Heart right ventricle (tissue), 16 donors: ENCODE measurements at regions not wholly inside any gene's neighbourhood (a gene's known extent, or its start where the extent isn't known, plus 50 kb on each side); places are given as distances from the start of the nearest gene placed in this dataset.

Experiments
- ATAC-seq, 8 donors: fragments of 200-7000 bp; cut with Tn5 transposase; one replicate each; pipeline ENCODE4 v1.9.1; 2020; ENCODE audit warnings: mild to moderate bottlenecking in 8 of 8, moderate library complexity in 8 of 8, moderate number of reproducible peaks in 1 of 8
- DNase-seq, 2 donors: peaks; one replicate each; pipeline ENCODE4 v3.0.0-alpha.2; 2020
- H3K27ac ChIP-seq, 10 donors: fragments of 200-600 bp; sonication (generic) in 2 of 10; one replicate each; pipeline versions ENCODE4 v1.5.0 to v1.8.0; 2020 to 2022; ENCODE audit warnings: mild to moderate bottlenecking in 3 of 10
- H3K27me3 ChIP-seq, 7 donors: fragments of 200-600 bp; one replicate each; pipeline ENCODE4 v1.8.0; 2021 to 2022; ENCODE audit warnings: mild to moderate bottlenecking in 2 of 7
- H3K36me3 ChIP-seq, 9 donors: fragments of 200-600 bp; sonication (generic) in 1 of 9; one replicate each; pipeline versions ENCODE4 v1.5.0 to v1.8.0; 2020 to 2022; ENCODE audit warnings: mild to moderate bottlenecking in 2 of 9
- H3K4me1 ChIP-seq, 9 donors: fragments of 200-600 bp; sonication (generic) in 1 of 9; one replicate each; pipeline versions ENCODE4 v1.5.0 to v1.8.0; 2020 to 2022; ENCODE audit warnings: mild to moderate bottlenecking in 4 of 9
- H3K4me3 ChIP-seq, 10 donors: fragments of 200-600 bp; sonication (generic) in 2 of 10; one replicate each; pipeline versions ENCODE4 v1.5.0 to v1.8.0; 2020 to 2022; ENCODE audit warnings: mild to moderate bottlenecking in 7 of 10, moderate library complexity in 2 of 10
- H3K9me3 ChIP-seq, 11 donors: fragments of 200-600 bp in 10 of 11; sonication (generic) in 2 of 11; one replicate each; pipeline versions ENCODE4 v1.5.0 to v1.8.0; 2013 to 2022; ENCODE audit warnings: mild to moderate bottlenecking in 2 of 11, control low read depth in 1 of 11, moderate library complexity in 1 of 11
- CTCF ChIP-seq, 9 donors: fragments of 200-600 bp; sonication (generic) in 2 of 9; IDR thresholded peaks; one replicate each; pipeline versions ENCODE4 v1.5.0 to v1.8.0; 2021 to 2022; ENCODE audit warnings: antibody characterized with exemption in 9 of 9, mild to moderate bottlenecking in 5 of 9, moderate library complexity in 1 of 9
- WGBS, 2 donors: extraction: QIAGEN DNeasy Blood & Tissue Kit; methylation state at CpG; one replicate each; pipeline ENCODE4 v1.1.7; 2013; ENCODE audit warnings: inconsistent platforms in 1 of 2; 5-methylcytosine and 5-hydroxymethylcytosine counted together
- intact Hi-C, 10 donors: fragments of 100-400 bp; cut with DNase I; formaldehyde crosslinking; loops; one replicate each; pipeline versions ENCODE4 v1.11.1 to v1.14.2; 2022
- donor health status: Arrhythmogenic right ventricular cardiomyopathy.
- donor health status: ischemic (EF 13 %, LVEDD 7.1; RV severe dilation, severe dysfunction).
- donor health status: healthy with polysubstance abuse.
- donor health status: DM: no; HTN: yes; CAD: no.
- donor health status: DM: no; HTN: no; CAD: no.
- donor health status: ischemic (EF 25% LVEDD 6.9; RV normal size, moderate dysfunction).
- donor health status: ischemic (EF 25% LVEDD 5.7; RV mildly dilated, moderate dysfunction).
- donor health status: healthy.
- donor health status: DM: yes; HTN: yes; CAD: no.
- donor health status: Ischemic cardiomyopathy.
- donor health status: ischemic (EF 35%, LVEDD 5.7; RV mildly dilated, moderate dysfunction).
- donor health status: nonischemic (EF 11% LVEDD 7.7; RV severe dilation, severe dysfunction).
- donor health status: DM: yes; HTN: yes; CAD: no.
- donor health status: PGD.
- donor health status: ischemic (EF 29% LVEDD 5.4; RV normal size, mild dysfunction).
- donor health status: nonischemic (EF 23%, LVEDD 6.1; RV moderate dilation, normal function).

DNA sequence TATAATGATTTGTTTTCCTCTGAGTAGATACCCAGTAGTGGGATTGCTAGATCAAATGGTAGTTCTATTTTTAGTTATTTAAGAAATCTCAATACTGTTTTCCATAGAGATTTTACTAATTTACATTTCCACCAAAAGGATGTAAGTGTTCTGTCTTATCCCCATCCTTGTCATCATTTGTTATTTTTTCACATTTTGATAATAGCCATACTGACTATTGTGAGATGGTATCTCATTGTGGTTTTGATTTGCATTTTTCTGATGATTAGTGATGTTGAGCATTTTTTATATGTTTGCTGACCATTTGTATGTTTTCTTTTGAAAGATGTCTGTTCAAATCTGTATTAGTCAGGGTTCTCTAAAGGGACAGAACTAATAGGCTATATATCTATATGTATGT, 160.0 kb upstream of the TMEM229A start:
- no peaks in the 10 kb centered on the region for H3K27me3 ChIP-seq
- no peaks in the 10 kb centered on the region for H3K9me3 ChIP-seq
- DNase-seq (no peak), ATAC-seq (no peak)
- no peaks in the 10 kb centered on the region for H3K4me1 ChIP-seq
- no peak overlapping the region for H3K27ac ChIP-seq
- intact Hi-C loops = no loop called here
- no peak overlapping the region for H3K4me3 ChIP-seq
- no peaks in the 10 kb centered on the region for H3K36me3 ChIP-seq
- TF ChIP-seq CTCF (IDR thresholded peaks at IDR 0.05) = no peak

DNA sequence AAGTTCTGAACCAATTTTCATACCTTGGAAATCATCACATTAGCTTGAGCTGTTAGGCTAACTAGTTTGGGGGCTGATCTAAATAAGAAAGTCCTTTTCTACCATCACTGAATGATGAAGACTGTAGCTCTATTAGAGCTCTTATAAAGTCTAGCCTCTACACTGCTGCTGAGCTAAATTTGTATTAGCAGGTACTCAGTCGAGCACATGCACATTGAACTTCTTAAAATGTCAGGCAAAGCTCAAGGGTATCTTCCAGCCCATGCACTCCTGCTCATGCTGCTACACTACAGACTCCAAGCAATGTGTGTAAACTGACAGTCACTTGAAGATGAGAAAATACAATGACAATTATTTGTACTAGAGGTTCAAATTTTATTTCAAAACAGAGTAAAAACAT, 158.8 kb upstream of the TMEM229A start:
- ATAC-seq = peak in 2 of 8 donors; percentile 52 to 67
- no peak overlapping the region for H3K4me3 ChIP-seq
- no peaks in the 10 kb centered on the region for H3K9me3 ChIP-seq
- no peak for DNase-seq
- H3K36me3 ChIP-seq = no peaks in the 10 kb centered on the region
- 38 to 46% methylated on average over 1 of the region's 1 CpG for WGBS, 2 donors
- no peaks in the 10 kb centered on the region for H3K27me3 ChIP-seq
- intact Hi-C loops = no loop called here
- H3K27ac ChIP-seq = no peak overlapping the region
- no peaks in the 10 kb centered on the region for H3K4me1 ChIP-seq
- TF ChIP-seq CTCF (IDR thresholded peaks at IDR 0.05) = no peak

GRCh38 chr7:124191030-124191429, 158.2 kb upstream of the TMEM229A start:
- TF ChIP-seq CTCF (IDR thresholded peaks at IDR 0.05) = no peak
- WGBS, 2 donors = 28 to 51% methylated on average over 3 of the region's 3 CpGs
- Histone ChIP-seq H3K4me1 (no peaks in the 10 kb centered on the region), H3K9me3 (no peaks in the 10 kb centered on the region), H3K27me3 (no peaks in the 10 kb centered on the region), H3K4me3 (no peak overlapping the region), H3K36me3 (no peaks in the 10 kb centered on the region), H3K27ac (no peak overlapping the region)
- no peak for DNase-seq
- ATAC-seq = no peak
- intact Hi-C loops = no loop called here

- WGBS, 2 donors = 6 to 15% methylated on average over 1 of the region's 1 CpG
- Histone ChIP-seq H3K4me3 (no peak overlapping the region), H3K9me3 (no peaks in the 10 kb centered on the region), H3K27me3 (no peaks in the 10 kb centered on the region), H3K27ac (no peak overlapping the region), H3K4me1 (no peaks in the 10 kb centered on the region), H3K36me3 (no peaks in the 10 kb centered on the region)
- ATAC-seq = peak in 1 of 8 donors; percentile 52
- DNase-seq = no peak
- intact Hi-C loops = no loop called here
- TF ChIP-seq CTCF (IDR thresholded peaks at IDR 0.05) = no peak
Observed at GRCh38 chr7:124188576-124188975, 155.7 kb upstream of the TMEM229A start.

DNA sequence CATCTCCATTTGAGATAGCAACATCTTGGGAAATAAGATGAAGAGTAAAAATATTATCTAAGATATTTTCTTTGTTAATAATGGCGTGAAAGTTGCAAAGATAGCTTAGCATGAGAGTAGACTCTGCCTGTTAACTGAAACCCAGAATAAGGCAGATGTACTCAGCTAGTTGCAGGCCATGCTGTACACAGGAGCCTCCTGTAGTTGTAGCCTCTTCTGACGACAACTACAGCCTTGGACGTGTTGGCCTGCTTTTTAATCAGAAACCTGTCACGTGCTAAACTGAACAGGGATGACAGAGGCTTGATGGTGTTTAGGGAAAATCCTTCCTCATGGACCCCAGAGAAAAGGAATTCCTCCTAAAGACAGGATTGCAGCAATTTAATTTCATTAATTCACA, 155.1 kb upstream of the TMEM229A start:
- H3K4me1 ChIP-seq = no peaks in the 10 kb centered on the region
- 38 to 43% methylated on average over 4 of the region's 4 CpGs for WGBS, 2 donors
- ATAC-seq (no peak), DNase-seq (no peak)
- H3K4me3 ChIP-seq = no peak overlapping the region
- no peaks in the 10 kb centered on the region for H3K9me3 ChIP-seq
- H3K27me3 ChIP-seq = no peaks in the 10 kb centered on the region
- no peak overlapping the region for H3K27ac ChIP-seq
- no peaks in the 10 kb centered on the region for H3K36me3 ChIP-seq
- TF ChIP-seq CTCF (IDR thresholded peaks at IDR 0.05) = no peak
- intact Hi-C loops = no loop called here
